Upper lobe of right lung (tissue), 1 donor: ENCODE measurements at regions not wholly inside any gene's neighbourhood (a gene's known extent, or its start where the extent isn't known, plus 50 kb on each side); places are given as distances from the start of the nearest gene placed in this dataset.

Source experiments
- ATAC-seq: fragments of 200-7000 bp; cut with Tn5 transposase; one replicate; pipeline ENCODE4 v1.9.1; 2020; ENCODE audit warnings: mild to moderate bottlenecking, moderate library complexity
- DNase-seq: peaks from one replicate; pipeline ENCODE4 v3.0.0-alpha.2; 2020
- H3K27ac ChIP-seq: fragments of 200-600 bp; one replicate; pipeline ENCODE4 v1.8.0; 2022
- H3K27me3 ChIP-seq: fragments of 200-600 bp; one replicate; pipeline ENCODE4 v1.8.0; 2022; ENCODE audit warnings: mild to moderate bottlenecking
- H3K36me3 ChIP-seq: fragments of 200-600 bp; one replicate; pipeline ENCODE4 v1.8.0; 2022
- H3K4me1 ChIP-seq: fragments of 200-600 bp; one replicate; pipeline ENCODE4 v1.8.0; 2022
- H3K4me3 ChIP-seq: fragments of 200-600 bp; one replicate; pipeline ENCODE4 v1.8.0; 2022; ENCODE audit warnings: mild to moderate bottlenecking
- H3K9me3 ChIP-seq: fragments of 200-600 bp; one replicate; pipeline ENCODE4 v1.8.0; 2022
- intact Hi-C: fragments of 100-400 bp; cut with DNase I; formaldehyde crosslinking; loops from one replicate; pipeline ENCODE4 v1.11.0; 2022
- TF ChIP-seq, protein P1 (sequence below): fragments of 200-600 bp; IDR thresholded peaks from one replicate; pipeline ENCODE4 v1.8.0; 2022; ENCODE audit warnings: antibody characterized with exemption
- donor health status: DM: no; HTN: yes; CAD: no; lungs with severe emphysema.

DNA sequence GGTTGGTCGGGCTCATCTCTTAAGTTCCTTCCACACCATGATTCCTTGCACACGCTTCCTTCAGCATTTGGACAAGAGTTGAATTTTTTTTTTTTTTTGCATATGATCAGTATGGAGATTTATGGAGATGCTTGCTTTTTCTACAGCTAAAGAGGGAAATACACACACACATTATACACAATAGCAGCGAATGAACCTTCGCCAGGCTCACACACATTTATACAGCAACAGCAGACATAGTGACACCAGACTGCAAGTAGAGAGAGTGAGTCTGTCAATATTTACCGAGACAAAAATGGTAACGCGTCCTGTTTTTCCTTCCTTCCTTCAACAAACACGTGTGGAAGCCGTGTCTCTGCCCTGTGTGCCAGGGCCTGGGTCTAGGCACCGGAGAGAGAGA is 897.9 kb downstream of the BCL11B start:
- Histone ChIP-seq H3K4me1 (no peaks in the 10 kb centered on the region), H3K27ac (no peak overlapping the region), H3K27me3 (no peaks in the 10 kb centered on the region), H3K9me3 (no peaks in the 10 kb centered on the region), H3K36me3 (no peaks in the 10 kb centered on the region), H3K4me3 (no peak overlapping the region)
- intact Hi-C loops = no loop called here
- no peak for DNase-seq
- ATAC-seq = no peak
- TF ChIP-seq, protein P1, sequence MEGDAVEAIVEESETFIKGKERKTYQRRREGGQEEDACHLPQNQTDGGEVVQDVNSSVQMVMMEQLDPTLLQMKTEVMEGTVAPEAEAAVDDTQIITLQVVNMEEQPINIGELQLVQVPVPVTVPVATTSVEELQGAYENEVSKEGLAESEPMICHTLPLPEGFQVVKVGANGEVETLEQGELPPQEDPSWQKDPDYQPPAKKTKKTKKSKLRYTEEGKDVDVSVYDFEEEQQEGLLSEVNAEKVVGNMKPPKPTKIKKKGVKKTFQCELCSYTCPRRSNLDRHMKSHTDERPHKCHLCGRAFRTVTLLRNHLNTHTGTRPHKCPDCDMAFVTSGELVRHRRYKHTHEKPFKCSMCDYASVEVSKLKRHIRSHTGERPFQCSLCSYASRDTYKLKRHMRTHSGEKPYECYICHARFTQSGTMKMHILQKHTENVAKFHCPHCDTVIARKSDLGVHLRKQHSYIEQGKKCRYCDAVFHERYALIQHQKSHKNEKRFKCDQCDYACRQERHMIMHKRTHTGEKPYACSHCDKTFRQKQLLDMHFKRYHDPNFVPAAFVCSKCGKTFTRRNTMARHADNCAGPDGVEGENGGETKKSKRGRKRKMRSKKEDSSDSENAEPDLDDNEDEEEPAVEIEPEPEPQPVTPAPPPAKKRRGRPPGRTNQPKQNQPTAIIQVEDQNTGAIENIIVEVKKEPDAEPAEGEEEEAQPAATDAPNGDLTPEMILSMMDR = no peak

DNA sequence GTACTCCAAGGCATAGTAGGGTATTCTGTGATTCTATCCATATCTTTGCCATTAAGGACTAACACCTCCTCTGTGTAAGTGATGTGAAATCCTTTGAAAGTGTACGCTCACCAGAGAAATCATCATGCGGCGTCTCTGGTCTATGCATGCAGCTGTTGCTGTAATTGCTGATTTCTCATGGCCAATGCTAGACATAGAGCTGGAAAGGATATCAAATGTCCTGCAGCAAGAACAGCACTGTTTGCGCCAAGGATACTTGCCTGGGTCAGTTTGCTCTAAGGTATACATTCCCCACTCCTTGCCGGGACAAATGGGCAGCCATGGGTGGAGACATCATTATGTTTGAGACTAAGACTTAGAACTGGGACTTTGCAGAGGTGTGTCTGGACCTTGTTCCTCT is 896.4 kb downstream of the BCL11B start:
- Histone ChIP-seq H3K27ac (no peak overlapping the region), H3K4me1 (no peaks in the 10 kb centered on the region), H3K27me3 (no peaks in the 10 kb centered on the region), H3K36me3 (no peaks in the 10 kb centered on the region), H3K9me3 (no peaks in the 10 kb centered on the region), H3K4me3 (no peak overlapping the region)
- TF ChIP-seq, protein P1 = no peak
- ATAC-seq (no peak), DNase-seq (no peak)
- intact Hi-C loops = no loop called here

DNA sequence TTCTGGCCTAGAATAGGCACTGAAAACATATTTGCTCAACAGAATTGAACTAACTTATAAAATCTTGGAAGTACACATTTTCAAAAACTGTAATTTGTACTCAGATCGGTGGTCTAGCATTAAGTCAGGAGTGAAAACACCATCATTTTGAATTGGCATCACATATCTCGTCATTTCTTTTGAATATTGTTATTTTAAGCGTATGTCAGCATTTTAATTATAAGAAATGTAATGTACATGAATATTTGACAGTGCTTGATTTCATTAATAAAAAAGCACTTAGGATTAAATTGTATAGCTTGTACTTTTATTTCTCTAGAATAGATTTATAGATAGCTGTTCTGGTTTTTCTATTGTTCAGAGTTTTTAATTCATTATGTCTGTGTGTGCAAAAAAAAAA is 892.2 kb downstream of the BCL11B start:
- TF ChIP-seq, protein P1 = no peak
- H3K36me3 ChIP-seq = no peaks in the 10 kb centered on the region
- no peaks in the 10 kb centered on the region for H3K9me3 ChIP-seq
- ATAC-seq (no peak), DNase-seq (no peak)
- no peak overlapping the region for H3K27ac ChIP-seq
- H3K4me1 ChIP-seq = no peaks in the 10 kb centered on the region
- no peak overlapping the region for H3K4me3 ChIP-seq
- intact Hi-C loops = no loop called here
- no peaks in the 10 kb centered on the region for H3K27me3 ChIP-seq

DNA sequence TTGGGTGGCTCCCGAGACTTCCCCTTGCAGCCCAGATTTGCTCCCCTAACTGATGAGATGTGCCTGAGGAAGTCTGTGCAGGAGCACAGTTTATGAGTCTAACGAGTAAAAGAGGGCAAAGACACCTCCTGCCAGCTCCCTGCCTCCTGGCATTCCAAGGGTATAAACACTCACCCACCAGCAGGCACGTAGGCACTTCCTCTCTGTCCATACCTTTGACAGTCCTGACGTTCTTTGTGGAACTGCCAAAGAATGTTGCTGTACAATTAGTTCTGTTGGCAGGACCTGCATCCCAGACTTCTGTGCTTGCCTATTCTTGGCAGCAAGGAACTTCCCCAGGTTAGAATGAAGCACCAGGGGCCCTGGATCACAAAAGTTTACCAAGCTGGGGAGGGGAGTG is 889.3 kb downstream of the BCL11B start:
- H3K4me1 ChIP-seq = no peaks in the 10 kb centered on the region
- no peaks in the 10 kb centered on the region for H3K9me3 ChIP-seq
- no peak overlapping the region for H3K4me3 ChIP-seq
- no peak overlapping the region for H3K27ac ChIP-seq
- TF ChIP-seq, protein P1 = no peak
- intact Hi-C loops = no loop called here
- no peak for ATAC-seq
- no peaks in the 10 kb centered on the region for H3K27me3 ChIP-seq
- no peaks in the 10 kb centered on the region for H3K36me3 ChIP-seq
- no peak for DNase-seq

DNA sequence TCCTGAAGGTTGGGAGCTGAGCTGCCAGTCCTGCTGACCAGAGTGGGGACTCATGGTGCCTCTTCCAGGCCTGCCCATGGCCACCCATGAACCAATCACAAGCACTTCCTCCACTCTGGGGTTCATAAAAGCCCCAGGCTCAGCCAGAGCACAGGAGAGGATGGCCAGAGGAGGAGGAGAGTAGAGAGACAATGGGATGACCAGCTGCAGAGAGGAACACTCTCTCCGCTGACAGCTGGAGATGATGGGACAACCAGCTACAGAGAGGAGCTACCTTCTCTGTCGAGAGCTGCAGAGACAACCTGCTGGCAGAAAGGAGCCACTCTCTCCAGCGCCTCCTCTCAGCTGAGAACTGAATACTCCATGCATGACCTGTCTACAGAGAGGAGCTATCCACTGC is 886.1 kb downstream of the BCL11B start:
- H3K4me1 ChIP-seq = no peaks in the 10 kb centered on the region
- no peaks in the 10 kb centered on the region for H3K9me3 ChIP-seq
- no peak overlapping the region for H3K27ac ChIP-seq
- intact Hi-C loops = no loop called here
- no peaks in the 10 kb centered on the region for H3K36me3 ChIP-seq
- H3K27me3 ChIP-seq = no peaks in the 10 kb centered on the region
- ATAC-seq (no peak), DNase-seq (no peak)
- H3K4me3 ChIP-seq = no peak overlapping the region
- TF ChIP-seq, protein P1 = no peak

DNA sequence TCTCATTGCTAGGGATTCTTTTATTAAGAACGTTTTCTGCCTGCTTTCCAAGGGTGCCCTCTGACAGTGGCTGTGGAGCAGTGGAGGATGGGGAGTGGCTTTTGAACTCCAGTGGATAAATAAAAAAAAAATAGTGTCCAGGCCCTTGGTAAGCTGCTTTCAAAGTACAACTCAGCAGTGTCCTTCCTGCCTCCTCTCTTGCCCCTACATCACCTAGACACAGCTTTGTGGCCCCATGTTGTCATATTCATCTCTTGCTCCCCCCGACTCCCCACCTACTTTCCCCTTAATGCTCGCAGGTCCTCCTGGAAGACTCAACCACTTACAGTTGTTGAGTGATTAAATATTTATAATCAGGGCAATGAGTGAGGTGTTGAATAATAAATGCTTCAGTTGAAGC is 880.9 kb downstream of the BCL11B start:
- no peaks in the 10 kb centered on the region for H3K9me3 ChIP-seq
- no peaks in the 10 kb centered on the region for H3K36me3 ChIP-seq
- H3K4me3 ChIP-seq = no peak overlapping the region
- ATAC-seq (no peak), DNase-seq (no peak)
- intact Hi-C loops = no loop called here
- no peak overlapping the region for H3K27ac ChIP-seq
- no peaks in the 10 kb centered on the region for H3K4me1 ChIP-seq
- H3K27me3 ChIP-seq = no peaks in the 10 kb centered on the region
- TF ChIP-seq, protein P1 = no peak
